Neural progenitor cell (in vitro differentiated cells): ENCODE measurements at regions not wholly inside any gene's neighbourhood (a gene's known extent, or its start where the extent isn't known, plus 50 kb on each side); places are given as distances from the start of the nearest gene placed in this dataset.
A peak's percentile ranks its signal among the peaks of the same experiment; 100 is the strongest.

Source experiments
- DNase-seq: peaks from one replicate; pipeline ENCODE4 v3.0.0-alpha.2; 2016; ENCODE audit warnings: low spot score
- H2AFZ ChIP-seq: fragments of 200-600 bp; sonication (generic); replicated peaks from 2 replicates; pipeline ENCODE4 v1.6.1; 2016; ENCODE audit warnings: antibody characterized with exemption
- H3F3A ChIP-seq: fragments of 200-600 bp; sonication (generic); 2 replicates; pipeline ENCODE4 v1.6.1; 2016; ENCODE audit warnings: antibody characterized with exemption, low read depth
- H3K27ac ChIP-seq: fragments of 200-600 bp; sonication (generic); 2 replicates; pipeline ENCODE4 v1.5.1; 2016; ENCODE audit warnings: mild to moderate bottlenecking
- H3K27me3 ChIP-seq: fragments of 200-600 bp; sonication (generic); 2 replicates; pipeline ENCODE4 v1.6.1; 2016; ENCODE audit warnings: mild to moderate bottlenecking, moderate library complexity
- H3K36me3 ChIP-seq: fragments of 200-600 bp; sonication (generic); 2 replicates; pipeline ENCODE4 v1.5.1; 2016
- H3K4me1 ChIP-seq: fragments of 200-600 bp; sonication (generic); 2 replicates; pipeline ENCODE4 v1.6.1; 2016; ENCODE audit warnings: mixed run types
- H3K4me2 ChIP-seq: fragments of 200-600 bp; sonication (generic); 2 replicates; pipeline ENCODE4 v1.6.1; 2016
- H3K4me3 ChIP-seq: fragments of 200-600 bp; sonication (generic); 2 replicates; pipeline ENCODE4 v1.5.1; 2016
- H3K79me2 ChIP-seq: fragments of 200-600 bp; sonication (generic); 2 replicates; pipeline ENCODE4 v1.6.1; 2016; ENCODE audit warnings: low read depth
- H3K9ac ChIP-seq: fragments of 200-600 bp; sonication (generic); 2 replicates; pipeline ENCODE4 v1.6.1; 2016
- H3K9me3 ChIP-seq: fragments of 200-600 bp; sonication (generic); 2 replicates; pipeline ENCODE4 v1.5.1; 2016; ENCODE audit warnings: low read depth
- H4K20me1 ChIP-seq: fragments of 200-600 bp; sonication (generic); 2 replicates; pipeline ENCODE4 v1.6.1; 2016; ENCODE audit warnings: low read depth
- H3K27ac Mint-ChIP-seq: 3 replicates; pipeline ENCODE4 v1.8.0; 2021; ENCODE audit warnings: mixed read lengths
- H3K27me3 Mint-ChIP-seq: 2 replicates; pipeline ENCODE4 v1.8.0; 2022; ENCODE audit warnings: low read depth, mild to moderate bottlenecking, inconsistent platforms, moderate library complexity, mixed read lengths; ENCODE audit not compliant: insufficient read depth
- H3K36me3 Mint-ChIP-seq: 3 replicates; pipeline ENCODE4 v1.8.0; 2021; ENCODE audit warnings: mixed read lengths
- H3K4me1 Mint-ChIP-seq: 3 replicates; pipeline ENCODE4 v1.8.0; 2021; ENCODE audit warnings: mixed read lengths
- H3K4me3 Mint-ChIP-seq: 3 replicates; pipeline ENCODE4 v1.8.0; 2021; ENCODE audit warnings: mild to moderate bottlenecking, moderate library complexity, mixed read lengths
- H3K9me3 Mint-ChIP-seq: 3 replicates; pipeline ENCODE4 v1.8.0; 2020; ENCODE audit warnings: mixed read lengths
- EZH2 ChIP-seq: fragments of 200-600 bp; sonication (generic); IDR thresholded peaks from 2 replicates; pipeline ENCODE4 v1.6.1; 2017; ENCODE audit warnings: antibody characterized with exemption, mild to moderate bottlenecking, moderate library complexity
- EZH2phosphoT487 ChIP-seq: fragments of 200-600 bp; sonication (generic); IDR thresholded peaks from 2 replicates; pipeline ENCODE4 v1.6.1; 2017; ENCODE audit warnings: antibody characterized with exemption
- TF ChIP-seq, protein P1 (sequence below): fragments of 200-600 bp; sonication (generic); IDR thresholded peaks from 2 replicates; pipeline ENCODE4 v1.5.1; 2017; ENCODE audit warnings: antibody characterized with exemption, mild to moderate bottlenecking

- Mint-ChIP-seq H3K27ac (peak overlapping the region; percentile 34), H3K4me3 (no peak overlapping the region), H3K9me3 (peaks cover 3% of the 10 kb centered on the region), H3K36me3 (peaks cover 4% of the 10 kb centered on the region), H3K4me1 (peaks cover 35% of the 10 kb centered on the region), H3K27me3 (peaks cover 6% of the 10 kb centered on the region)
- H3K27me3 ChIP-seq: no peaks in the 10 kb centered on the region
- H3K27ac ChIP-seq: no peak overlapping the region
- H3F3A ChIP-seq: no peaks in the 10 kb centered on the region
- H2AFZ ChIP-seq: no peak overlapping the region
- H3K9ac ChIP-seq: no peak overlapping the region
- H3K79me2 ChIP-seq: no peaks in the 10 kb centered on the region
- H4K20me1 ChIP-seq: no peaks in the 10 kb centered on the region
- H3K4me1 ChIP-seq: peaks cover 13% of the 10 kb centered on the region
- H3K4me3 ChIP-seq: no peak overlapping the region
- H3K9me3 ChIP-seq: no peaks in the 10 kb centered on the region
- H3K4me2 ChIP-seq: no peak overlapping the region
- TF ChIP-seq, protein P1, sequence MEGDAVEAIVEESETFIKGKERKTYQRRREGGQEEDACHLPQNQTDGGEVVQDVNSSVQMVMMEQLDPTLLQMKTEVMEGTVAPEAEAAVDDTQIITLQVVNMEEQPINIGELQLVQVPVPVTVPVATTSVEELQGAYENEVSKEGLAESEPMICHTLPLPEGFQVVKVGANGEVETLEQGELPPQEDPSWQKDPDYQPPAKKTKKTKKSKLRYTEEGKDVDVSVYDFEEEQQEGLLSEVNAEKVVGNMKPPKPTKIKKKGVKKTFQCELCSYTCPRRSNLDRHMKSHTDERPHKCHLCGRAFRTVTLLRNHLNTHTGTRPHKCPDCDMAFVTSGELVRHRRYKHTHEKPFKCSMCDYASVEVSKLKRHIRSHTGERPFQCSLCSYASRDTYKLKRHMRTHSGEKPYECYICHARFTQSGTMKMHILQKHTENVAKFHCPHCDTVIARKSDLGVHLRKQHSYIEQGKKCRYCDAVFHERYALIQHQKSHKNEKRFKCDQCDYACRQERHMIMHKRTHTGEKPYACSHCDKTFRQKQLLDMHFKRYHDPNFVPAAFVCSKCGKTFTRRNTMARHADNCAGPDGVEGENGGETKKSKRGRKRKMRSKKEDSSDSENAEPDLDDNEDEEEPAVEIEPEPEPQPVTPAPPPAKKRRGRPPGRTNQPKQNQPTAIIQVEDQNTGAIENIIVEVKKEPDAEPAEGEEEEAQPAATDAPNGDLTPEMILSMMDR: no peak
- TF ChIP-seq EZH2phosphoT487 (no peak), EZH2 (no peak)
- DNase-seq: peak; percentile 4
- H3K36me3 ChIP-seq: no peaks in the 10 kb centered on the region
Observed at GRCh38 chr4:96703265-96703664, 863.4 kb downstream of the PDHA2 start.

DNA sequence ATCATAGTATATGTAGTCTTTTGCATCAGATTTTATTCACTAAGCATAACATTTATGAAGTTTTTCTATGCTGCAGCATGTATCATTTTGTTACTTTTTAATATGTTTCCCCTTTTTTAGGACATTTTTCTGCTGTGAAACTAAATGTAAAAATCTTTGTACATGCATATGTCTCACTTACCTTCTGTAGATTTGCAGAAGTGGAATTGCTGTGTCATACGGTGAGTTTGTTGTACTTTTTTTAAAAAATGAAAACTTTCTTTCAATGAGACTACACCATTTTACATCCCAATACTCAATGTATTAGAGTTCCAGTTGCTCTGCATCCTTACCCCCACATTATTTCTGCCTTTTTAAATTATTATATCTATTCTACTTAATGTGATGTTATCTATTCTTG lies 868.9 kb downstream of the PDHA2 start:
- Histone ChIP-seq H3K4me3 (no peak overlapping the region), H2AFZ (no peak overlapping the region), H3K27me3 (no peaks in the 10 kb centered on the region), H3K4me2 (no peak overlapping the region), H3K9ac (no peak overlapping the region), H3K4me1 (no peaks in the 10 kb centered on the region), H3K9me3 (no peaks in the 10 kb centered on the region), H3K36me3 (no peaks in the 10 kb centered on the region), H3K27ac (no peak overlapping the region), H3K79me2 (no peaks in the 10 kb centered on the region), H3F3A (no peaks in the 10 kb centered on the region), H4K20me1 (no peaks in the 10 kb centered on the region)
- TF ChIP-seq EZH2 (no peak), EZH2phosphoT487 (no peak)
- TF ChIP-seq, protein P1: no peak
- Mint-ChIP-seq H3K4me1 (peaks cover 2% of the 10 kb centered on the region), H3K27me3 (no peaks in the 10 kb centered on the region), H3K27ac (no peak overlapping the region), H3K9me3 (no peaks in the 10 kb centered on the region), H3K36me3 (no peaks in the 10 kb centered on the region), H3K4me3 (no peak overlapping the region)
- DNase-seq: no peak

DNA sequence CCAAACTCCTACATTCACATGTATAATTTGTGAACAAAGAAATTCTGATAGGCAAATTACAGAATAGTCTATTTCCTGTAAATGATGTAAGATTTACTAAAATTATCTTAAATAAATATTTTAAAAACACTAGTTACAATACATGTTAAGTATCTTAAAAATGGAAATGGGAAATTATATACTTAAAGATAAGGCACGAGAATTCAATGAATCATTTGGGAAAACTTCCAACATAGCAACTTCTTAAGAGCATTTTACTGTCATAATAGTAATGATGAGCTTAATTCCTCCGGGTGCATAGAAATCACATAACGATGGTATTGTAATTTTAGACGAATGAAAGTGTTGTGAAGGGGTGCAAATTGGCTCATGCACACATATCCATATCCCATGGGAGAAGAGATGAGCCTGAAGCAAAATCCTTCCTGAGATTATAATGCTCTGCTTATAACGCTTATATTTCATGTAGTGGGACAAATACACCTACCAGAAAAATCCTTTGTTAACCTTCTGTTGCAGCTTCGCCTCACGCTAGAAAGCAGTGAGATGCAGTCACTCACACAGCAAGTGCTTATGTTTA lies 873.5 kb downstream of the PDHA2 start:
- Histone ChIP-seq H3K9ac (no peak overlapping the region), H3K79me2 (no peaks in the 10 kb centered on the region), H2AFZ (no peak overlapping the region), H3K36me3 (no peaks in the 10 kb centered on the region), H3K27ac (no peak overlapping the region), H3K27me3 (no peaks in the 10 kb centered on the region), H3K4me2 (no peak overlapping the region), H3F3A (no peaks in the 10 kb centered on the region), H3K4me1 (no peaks in the 10 kb centered on the region), H3K4me3 (no peak overlapping the region), H3K9me3 (no peaks in the 10 kb centered on the region), H4K20me1 (no peaks in the 10 kb centered on the region)
- no peak for DNase-seq
- Mint-ChIP-seq H3K27ac (no peak overlapping the region), H3K27me3 (no peaks in the 10 kb centered on the region), H3K4me3 (no peak overlapping the region), H3K9me3 (no peaks in the 10 kb centered on the region), H3K4me1 (no peaks in the 10 kb centered on the region), H3K36me3 (no peaks in the 10 kb centered on the region)
- TF ChIP-seq EZH2phosphoT487: no peak
- TF ChIP-seq EZH2: no peak
- TF ChIP-seq, protein P1: no peak
